AG04449 (cell line): ENCODE measurements at regions not wholly inside any gene's neighbourhood (a gene's known extent, or its start where the extent isn't known, plus 50 kb on each side); places are given as distances from the start of the nearest gene placed in this dataset.

Experiments
- CTCF ChIA-PET: fragments of 350-600 bp; formaldehyde crosslinking; extraction: SDS; loops from one replicate; lab custom pipeline; 2021; ENCODE audit warnings: antibody characterized with exemption; lab: Yijun Ruan, JAX
- POLR2A ChIA-PET: fragments of 400-600, 350-600 bp; formaldehyde crosslinking; extraction: SDS; loops from one replicate; lab custom pipeline; 2020; ENCODE audit warnings: antibody characterized with exemption, inconsistent platforms; lab: Yijun Ruan, JAX
- DNase-seq: peaks from one replicate; pipeline ENCODE4 v3.0.0-alpha.2; 2010; ENCODE audit warnings: low read depth, low spot score
- H3K4me3 ChIP-seq: 2 replicates; pipeline ENCODE4 v1.5.1; 2011; ENCODE audit warnings: low read depth, mild to moderate bottlenecking, control low read depth, low read length
- TF ChIP-seq, protein P1 (sequence below): IDR thresholded peaks from one replicate; pipeline ENCODE4 v1.5.1; 2011; ENCODE audit warnings: mild to moderate bottlenecking, moderate library complexity, low read length, control low read depth, inconsistent platforms; ENCODE audit not compliant: insufficient read depth; ENCODE audit errors: missing control alignments

DNA sequence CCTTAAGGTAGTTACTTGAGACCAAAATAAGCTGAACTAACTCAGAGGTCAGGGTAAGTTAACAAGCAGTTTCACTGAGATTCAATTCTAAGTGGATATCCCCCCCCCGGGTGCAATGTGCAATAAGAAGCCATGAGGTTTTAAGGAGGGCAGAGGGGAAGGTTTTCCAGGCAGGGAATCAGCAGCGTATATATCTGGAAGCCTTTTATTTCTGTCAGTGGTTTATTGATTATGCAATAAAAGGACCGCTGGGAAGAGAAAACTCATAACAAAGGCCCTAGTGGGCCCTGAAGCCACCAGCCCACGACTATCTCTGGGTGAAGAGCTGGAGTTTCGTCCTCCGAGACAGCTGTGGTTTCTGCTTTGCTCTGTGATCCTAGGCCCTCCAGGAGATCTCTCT is 53.1 kb upstream of the CTPS1 start:
- ChIA-PET POLR2A (no interaction called here), CTCF (interaction anchor here (1.2 to 2.3 kb wide), 4 partner anchors 15 to 77 kb away, joined by 3 to 12 read pairs (median 6); no protein-coding TSS in a partner anchor)
- no peak overlapping the region for H3K4me3 ChIP-seq
- DNase-seq: no peak
- TF ChIP-seq, protein P1, sequence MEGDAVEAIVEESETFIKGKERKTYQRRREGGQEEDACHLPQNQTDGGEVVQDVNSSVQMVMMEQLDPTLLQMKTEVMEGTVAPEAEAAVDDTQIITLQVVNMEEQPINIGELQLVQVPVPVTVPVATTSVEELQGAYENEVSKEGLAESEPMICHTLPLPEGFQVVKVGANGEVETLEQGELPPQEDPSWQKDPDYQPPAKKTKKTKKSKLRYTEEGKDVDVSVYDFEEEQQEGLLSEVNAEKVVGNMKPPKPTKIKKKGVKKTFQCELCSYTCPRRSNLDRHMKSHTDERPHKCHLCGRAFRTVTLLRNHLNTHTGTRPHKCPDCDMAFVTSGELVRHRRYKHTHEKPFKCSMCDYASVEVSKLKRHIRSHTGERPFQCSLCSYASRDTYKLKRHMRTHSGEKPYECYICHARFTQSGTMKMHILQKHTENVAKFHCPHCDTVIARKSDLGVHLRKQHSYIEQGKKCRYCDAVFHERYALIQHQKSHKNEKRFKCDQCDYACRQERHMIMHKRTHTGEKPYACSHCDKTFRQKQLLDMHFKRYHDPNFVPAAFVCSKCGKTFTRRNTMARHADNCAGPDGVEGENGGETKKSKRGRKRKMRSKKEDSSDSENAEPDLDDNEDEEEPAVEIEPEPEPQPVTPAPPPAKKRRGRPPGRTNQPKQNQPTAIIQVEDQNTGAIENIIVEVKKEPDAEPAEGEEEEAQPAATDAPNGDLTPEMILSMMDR: no peak

- TF ChIP-seq, protein P1: no peak
- ChIA-PET POLR2A (no interaction called here), CTCF (no interaction called here)
- no peak for DNase-seq
- no peak overlapping the region for H3K4me3 ChIP-seq
Measured at GRCh38 chr1:40927781-40928180, 51.7 kb upstream of the CTPS1 start.

GRCh38 chr1:40928699-40929098 is 50.8 kb upstream of the CTPS1 start:
- TF ChIP-seq, protein P1: no peak
- ChIA-PET POLR2A (no interaction called here), CTCF (interaction anchor here (4.8 kb wide), 1 partner anchor 22 kb away, joined by 45 read pairs; no protein-coding TSS in a partner anchor)
- no peak for DNase-seq
- no peak overlapping the region for H3K4me3 ChIP-seq

DNA sequence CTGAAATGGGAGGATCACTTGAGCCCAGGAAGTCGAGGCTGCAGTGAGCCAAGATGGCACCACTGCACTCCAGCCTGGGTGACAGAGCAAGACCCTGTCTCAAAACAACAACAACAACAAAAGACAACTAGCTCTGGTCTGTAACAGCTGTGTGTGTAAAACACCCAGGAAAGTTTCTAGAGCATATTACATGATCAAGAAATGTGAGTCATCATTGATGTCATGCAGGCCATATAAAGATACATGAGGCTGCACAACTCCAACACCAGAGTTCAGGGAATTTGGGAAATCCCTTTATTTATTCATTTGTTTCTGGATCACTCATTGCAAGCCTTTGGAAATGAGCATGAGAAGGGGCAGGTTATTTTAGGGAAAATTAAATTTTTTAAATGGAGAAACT is 50.3 kb upstream of the CTPS1 start:
- H3K4me3 ChIP-seq: no peak overlapping the region
- TF ChIP-seq, protein P1: no peak
- ChIA-PET CTCF (interaction anchor here (4.8 kb wide), 1 partner anchor 21 kb away, joined by 45 read pairs; no protein-coding TSS in a partner anchor), POLR2A (no interaction called here)
- no peak for DNase-seq
